ENCODE measurements at regions not wholly inside any gene's neighbourhood (a gene's known extent, or its start where the extent isn't known, plus 50 kb on each side); places are given as distances from the start of the nearest gene placed in this dataset.
A peak's percentile ranks its signal among the peaks of the same experiment; 100 is the strongest.
"Not testable (repeated sequence)": the region's sequence is repeated elsewhere in the genome, so short reads cannot be mapped to it uniquely, and the experiment has no call there.

- no peak for DNase-seq
Observed at GRCh38 chr4:149203256-149204001, 612.2 kb downstream of the IQCM start.

DNA sequence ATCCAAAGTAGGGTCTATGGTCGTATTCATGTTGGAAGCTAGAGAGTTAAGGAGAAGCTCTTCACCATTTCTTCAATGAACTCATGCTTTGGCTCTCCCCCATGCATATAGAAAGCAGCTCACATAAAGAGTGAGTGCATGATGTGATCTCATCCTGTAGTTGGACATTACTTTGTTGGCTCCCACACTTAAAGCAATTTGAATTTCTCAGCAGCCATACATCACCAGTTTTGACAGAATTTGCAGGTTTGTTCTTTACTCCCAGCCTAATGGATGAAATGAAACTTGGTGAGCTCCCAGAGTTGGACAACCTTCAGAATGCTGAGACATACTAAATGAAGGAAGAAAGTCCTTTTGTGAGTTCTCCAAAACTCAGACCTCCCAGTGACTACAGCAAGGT lies 613.5 kb downstream of the IQCM start:
- DNase-seq: no peak

GRCh38 chr4:149199594-149199993 lies 616.0 kb downstream of the IQCM start:
- peak in 1 of 3 donors; percentile 2 for DNase-seq

- no peak for DNase-seq
Observed at GRCh38 chr4:149194061-149194460, 621.6 kb downstream of the IQCM start.

DNA sequence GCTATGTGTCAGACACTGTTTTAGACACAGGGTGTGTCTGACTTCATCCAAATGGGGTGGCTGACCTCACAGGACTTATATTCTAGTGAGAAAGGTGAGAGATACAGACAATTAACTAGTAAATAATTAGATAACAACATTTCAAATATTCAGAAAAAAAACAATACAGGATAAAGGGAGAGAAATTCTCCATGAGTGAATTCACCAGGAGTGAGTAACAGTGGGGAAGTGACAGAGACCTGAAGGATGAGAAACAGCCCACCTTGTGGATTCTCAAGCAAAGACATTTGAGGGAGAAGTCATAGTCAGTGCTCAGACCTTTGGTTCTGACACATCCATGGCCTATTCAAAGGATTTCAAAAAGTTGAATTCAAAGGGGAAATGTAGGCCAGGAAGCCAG lies 627.9 kb downstream of the IQCM start:
- no peak for DNase-seq

GRCh38 chr4:149183638-149184037 lies 632.0 kb downstream of the IQCM start:
- DNase-seq: no peak

- DNase-seq: not testable (repeated sequence)
Observed at GRCh38 chr4:149181459-149181858, 634.2 kb downstream of the IQCM start.

GRCh38 chr4:149176039-149176438 lies 639.6 kb downstream of the IQCM start:
- peak in 1 of 3 donors; percentile 8 for DNase-seq

DNA sequence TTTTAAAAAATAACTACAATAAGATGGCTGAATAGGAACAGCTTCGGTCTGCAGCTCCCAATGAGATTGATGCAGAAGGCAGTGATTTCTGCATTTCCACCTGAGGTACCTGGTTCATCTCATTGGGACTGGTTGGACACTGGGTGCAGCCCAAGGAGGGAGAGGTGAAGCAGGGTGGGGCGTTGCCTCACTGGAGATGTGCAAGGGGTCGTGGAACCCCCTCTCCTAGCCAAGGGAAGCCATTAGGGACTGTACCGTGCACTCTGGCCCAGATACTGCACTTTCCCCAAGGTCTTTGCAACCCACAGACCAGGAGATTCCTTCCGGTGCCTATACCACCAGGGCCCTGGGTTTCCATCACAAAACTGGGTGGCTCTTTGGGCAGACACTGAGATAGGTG lies 640.1 kb downstream of the IQCM start:
- peak in 1 of 3 donors; percentile 1 for DNase-seq

- DNase-seq: peak in 1 of 3 donors; percentile 17
Observed at GRCh38 chr4:149173241-149174013, 642.2 kb downstream of the IQCM start.

DNA sequence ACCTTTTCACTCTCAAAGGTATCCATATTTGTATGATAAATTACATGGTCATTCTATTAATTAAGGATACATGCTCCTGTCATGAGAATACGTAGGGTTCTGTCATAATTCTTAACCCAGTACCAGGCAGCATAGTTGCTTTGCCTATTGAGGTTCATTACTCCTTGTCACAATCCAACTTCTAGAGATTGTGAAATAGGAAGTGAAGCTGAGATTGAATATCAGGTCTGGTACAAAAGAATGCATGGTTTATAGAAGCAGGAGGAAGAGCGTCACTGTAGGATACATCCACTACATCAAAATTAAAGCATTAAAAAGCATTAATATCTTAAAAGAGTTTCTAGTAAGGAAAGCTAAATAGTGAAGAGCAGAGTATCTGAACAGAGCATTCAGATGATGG lies 647.0 kb downstream of the IQCM start:
- no peak for DNase-seq

GRCh38 chr4:149166876-149167275 lies 648.8 kb downstream of the IQCM start:
- DNase-seq: no peak

- peak in 1 of 3 donors; percentile 7 for DNase-seq
Observed at GRCh38 chr4:149166365-149166764, 649.3 kb downstream of the IQCM start.

GRCh38 chr4:149164282-149164681 lies 651.4 kb downstream of the IQCM start:
- no peak for DNase-seq

DNA sequence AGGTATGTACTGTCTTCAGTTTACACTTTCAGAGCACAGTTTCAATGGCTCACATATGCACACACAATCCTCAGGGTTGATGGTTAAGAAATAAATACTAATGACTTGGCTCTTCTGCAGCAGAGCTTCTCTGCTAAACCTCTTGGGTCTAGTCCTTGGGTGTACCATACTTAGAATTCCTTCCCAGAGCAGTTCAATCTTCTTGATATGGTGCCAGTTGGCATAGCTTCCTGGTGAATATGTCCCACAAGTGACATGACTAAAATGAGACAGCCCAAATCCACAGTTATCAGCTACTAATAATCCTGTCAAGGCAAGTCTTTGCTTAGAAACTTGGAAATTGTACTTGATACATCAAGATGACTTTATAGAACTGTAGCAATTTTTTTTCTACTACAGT lies 654.4 kb downstream of the IQCM start:
- no peak for DNase-seq

- no peak for DNase-seq
Observed at GRCh38 chr4:149160370-149160769, 655.3 kb downstream of the IQCM start.

GRCh38 chr4:149158817-149159216 lies 656.8 kb downstream of the IQCM start:
- DNase-seq: no peak

GRCh38 chr4:149145803-149146202 lies 669.8 kb downstream of the IQCM start:
- DNase-seq: no peak

- DNase-seq: no peak
Observed at GRCh38 chr4:149144060-149144459, 671.6 kb downstream of the IQCM start.

DNA sequence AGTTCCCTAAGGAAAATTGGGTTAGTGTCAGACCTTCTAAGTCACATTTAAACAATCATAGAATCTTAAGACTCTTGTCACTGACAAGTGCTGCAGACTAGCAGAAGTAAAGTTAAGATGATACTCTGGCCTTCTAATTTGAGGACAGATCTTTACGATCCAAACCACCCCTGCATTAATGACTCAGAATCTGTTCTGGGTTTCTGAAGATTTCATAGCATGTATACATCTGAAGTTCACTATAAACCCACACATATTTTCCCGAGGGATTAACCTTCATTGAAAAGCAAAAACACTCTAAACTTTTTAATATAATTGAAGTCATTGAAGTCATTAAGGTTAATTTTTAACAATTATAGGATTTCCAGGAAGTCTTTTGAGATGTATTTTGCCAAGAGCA lies 674.3 kb downstream of the IQCM start:
- no peak for DNase-seq

- no peak for DNase-seq
Observed at GRCh38 chr4:149140841-149141240, 674.8 kb downstream of the IQCM start.

- DNase-seq: no peak
Observed at GRCh38 chr4:149136951-149137620, 678.6 kb downstream of the IQCM start.

DNA sequence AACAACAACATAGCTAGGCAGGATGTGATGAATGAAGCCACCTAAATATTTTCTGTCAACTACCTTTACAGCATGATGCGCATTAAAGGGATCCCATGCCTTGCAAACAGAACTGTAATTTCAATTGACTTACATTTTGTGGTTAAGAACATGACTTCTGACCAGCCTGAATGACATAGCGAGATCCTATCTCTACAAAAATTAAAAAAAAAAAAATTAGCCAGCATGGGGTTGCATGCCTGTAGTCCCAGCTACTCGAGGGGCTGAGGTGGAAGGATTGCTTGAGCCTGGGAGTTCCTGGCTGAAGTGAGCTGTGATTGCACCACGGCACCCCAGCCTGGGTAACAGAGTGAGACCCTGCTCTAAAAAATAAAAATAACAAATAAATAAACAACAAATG lies 680.6 kb downstream of the IQCM start:
- DNase-seq: no peak

DNA sequence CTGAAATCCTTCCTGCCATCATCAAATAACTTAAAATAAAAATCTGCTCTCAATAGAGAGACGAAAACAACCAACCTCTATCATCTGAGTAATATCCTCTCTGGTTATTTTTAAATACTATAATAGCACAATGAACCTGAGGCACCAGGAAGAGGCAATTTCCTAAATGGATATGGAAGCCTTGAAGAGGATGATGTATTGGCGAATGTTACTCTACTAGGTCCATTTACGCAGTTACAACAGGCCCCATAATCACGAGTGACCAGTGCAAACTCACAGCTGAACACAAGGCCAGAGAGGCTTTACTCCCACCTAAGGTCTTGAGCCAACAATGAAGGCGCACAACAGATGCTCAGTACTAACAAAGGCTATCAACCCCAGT lies 678.8 kb upstream of the NR3C2 start:
- DNase-seq: no peak

Data from suppressor macrophage treated with lipopolysaccharide for 1 hour (primary cell).